Suppressor macrophage treated with lipopolysaccharide for 4 hours (primary cell): ENCODE measurements at regions not wholly inside any gene's neighbourhood (a gene's known extent, or its start where the extent isn't known, plus 50 kb on each side); places are given as distances from the start of the nearest gene placed in this dataset.

Source experiments
- DNase-seq: peaks from one replicate; pipeline ENCODE4 v3.0.0-alpha.2; 2020

DNA sequence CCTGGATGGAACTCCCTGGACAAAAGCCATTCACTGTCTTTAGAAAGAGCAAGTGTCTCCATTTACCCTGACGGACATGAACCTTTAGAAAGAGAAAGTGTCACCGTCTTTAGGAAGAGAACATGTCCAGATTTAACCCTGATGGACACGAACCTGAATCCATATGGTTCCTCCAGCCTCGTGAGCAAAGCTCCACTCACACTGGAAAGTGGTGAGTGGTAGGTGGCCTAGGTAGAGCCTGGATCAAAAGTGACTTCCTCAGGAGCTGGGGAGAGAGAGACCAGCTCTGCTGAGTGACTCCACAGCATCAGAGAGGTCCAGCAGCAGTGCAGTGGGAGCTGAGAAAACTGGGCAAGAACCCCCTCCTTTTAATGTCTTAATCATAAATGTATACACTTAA lies 59.8 kb upstream of the IRS2 start:
- no peak for DNase-seq

DNA sequence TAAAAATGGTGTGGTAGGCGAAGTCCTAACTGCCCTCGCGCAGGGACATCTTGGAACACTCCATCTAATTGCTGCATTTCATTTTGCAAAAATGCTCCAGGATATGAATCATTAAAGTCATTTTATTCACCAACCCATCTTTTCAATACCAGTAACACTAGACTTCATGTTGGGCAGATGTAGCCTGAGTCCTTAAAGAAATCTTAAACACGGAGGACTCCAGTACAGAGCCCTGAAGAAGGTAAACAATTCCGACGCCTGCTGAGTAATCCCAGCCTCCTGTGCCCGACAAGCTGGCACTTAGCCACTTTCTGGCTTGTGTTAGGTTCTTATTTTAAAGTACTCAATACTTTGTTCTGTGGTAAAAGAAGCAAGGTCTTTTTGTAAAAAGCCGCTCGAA lies 58.0 kb upstream of the IRS2 start:
- DNase-seq, result no peak

DNA sequence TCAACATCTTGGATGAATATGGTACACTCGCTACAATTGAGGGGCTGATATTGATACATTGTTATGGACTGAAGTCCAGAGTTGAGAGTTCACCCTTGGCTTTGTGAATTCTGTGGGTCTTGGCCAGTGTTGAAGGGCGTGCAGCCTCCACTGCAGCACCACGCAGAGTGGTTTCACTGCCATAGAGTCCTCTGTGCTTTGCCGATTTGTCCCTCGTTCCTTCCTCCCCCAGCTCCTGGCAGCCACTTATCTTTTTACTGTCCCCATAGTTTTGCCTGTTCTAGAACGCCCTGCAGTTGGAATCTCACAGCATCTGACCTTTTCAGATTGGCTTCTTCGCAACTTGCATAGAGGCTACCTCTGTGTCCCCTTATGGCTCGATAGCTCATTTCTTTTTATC lies 57.3 kb upstream of the IRS2 start:
- no peak for DNase-seq

DNA sequence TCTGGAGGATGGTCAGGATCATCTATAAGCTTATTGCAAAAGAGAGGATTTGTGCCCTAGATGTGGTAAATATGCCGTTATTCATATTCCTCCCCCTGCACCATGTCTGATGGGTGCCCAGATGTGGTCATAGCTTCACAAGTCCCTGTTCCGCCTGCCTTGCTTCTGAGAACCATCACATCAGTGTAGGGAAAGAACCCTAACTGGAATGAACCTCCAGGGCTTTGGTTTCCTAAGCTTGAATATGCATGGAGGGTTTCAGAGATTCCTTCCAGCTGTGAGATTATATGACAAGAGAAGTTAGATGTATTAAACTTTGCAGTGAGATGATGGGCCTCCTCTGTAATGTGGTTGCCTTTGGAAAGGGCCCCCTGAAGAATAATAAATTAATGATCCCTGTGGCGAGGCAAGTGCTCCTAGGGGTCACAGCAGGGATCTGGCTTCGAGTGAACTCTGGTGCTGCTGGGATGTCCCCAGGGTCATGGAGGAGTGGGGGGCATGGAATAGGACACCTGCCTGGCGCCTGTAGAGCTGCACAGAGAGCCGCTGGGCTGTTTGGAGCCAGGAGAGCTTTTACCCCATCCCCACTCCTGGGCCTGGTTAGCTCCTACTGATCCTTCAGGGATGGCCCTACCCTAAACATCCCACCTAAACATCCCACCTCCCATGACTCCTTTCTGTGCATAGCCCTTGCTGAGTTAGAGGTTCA lies 56.0 kb upstream of the IRS2 start:
- no peak for DNase-seq

DNA sequence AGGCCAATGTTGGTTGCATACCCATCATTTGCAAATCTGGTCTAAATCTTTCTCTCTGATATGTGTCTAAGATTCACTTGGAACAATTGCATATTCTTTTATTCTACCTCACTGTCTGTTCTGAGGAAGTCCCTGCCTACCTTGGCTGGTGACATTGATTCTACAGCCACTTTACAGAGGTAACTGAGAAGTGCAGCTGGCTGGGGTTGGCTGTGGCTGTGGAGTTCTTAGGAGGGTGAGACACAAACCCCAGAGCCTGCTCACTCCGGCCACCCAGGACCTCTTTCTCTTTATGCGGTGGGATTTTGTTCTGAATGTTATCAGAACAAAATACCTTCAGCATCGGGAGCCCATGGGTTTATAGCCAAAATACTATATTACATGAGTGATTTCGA lies 54.5 kb upstream of the IRS2 start:
- DNase-seq, result no peak

DNA sequence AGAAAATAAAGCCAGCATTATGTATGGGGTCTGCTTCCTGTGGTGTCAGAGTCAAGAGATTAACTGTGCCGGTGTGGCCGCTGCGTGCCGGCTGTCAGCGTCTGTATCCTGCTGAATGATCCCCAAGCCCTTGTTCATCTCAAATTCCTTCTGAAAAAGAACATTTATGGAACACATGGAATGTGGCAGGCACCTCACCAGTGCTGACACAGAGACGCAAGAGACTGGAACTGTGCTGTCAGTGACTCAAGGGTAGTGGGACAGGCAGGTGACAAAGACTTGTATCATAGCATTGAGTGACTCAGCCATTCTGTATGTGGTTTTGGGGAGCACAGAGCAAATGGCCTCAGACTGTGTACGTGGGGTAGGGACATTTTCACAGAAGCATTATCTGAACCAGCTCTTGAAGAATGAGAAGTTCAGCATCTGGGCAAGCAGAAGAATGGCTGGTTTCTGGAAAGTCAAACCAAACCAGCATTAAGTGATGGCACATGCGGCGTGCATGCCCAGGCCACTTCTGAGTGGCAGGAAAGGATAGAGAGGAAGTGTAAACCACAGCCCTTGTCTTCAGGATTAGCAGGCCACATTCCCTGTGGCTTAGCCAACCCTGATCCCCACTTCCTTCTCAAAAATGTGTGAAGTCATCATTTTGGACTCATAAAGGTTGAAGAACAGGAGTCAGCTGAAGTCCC lies 54.0 kb upstream of the IRS2 start:
- peak; percentile 49 for DNase-seq

DNA sequence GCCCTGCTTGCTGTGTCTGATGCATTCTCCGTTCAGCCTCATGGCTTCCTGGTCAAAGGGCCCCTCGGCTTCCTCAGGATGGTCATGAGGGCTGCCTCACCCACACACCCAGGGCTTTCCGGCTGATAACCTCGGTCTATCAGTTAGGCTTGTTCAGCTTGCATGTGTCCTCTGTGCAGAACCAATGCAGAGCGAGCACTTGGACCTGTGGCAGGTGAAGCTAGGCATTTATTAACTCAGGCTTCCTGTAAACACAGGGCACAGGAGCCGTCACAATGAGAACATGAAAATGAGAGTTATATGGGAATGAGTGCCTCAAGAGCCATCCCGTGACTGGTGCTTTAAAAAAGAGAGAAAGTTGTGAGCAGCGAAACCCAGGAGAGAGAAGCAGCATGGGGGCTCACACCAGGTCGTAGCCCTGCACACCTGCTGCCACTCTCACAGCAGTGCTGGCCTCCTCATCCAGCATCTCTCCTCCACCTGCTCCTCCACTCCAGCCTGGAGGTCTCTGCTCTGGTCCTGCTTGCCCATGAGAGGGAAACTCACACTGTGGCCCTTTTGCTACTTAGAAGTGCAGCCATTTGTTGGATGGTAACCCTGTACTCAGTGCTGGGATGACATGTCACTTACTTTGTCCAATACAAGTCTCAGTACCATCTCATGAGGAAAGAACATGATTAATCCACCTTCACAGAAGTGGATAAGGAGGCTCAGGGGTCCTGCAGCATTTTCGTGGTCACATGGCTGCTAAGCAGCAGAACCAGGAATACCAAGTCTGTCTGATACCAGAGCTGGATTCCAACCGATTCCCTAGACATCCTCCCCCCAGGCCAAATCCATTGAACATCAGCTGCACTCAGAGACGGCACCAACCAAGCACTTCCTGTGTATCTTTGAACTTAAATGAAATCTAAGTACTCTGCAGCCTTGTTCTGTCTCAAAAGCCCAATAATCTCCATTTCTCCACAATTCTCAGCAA lies 50.5 kb upstream of the IRS2 start:
- DNase-seq, result no peak
